ENCODE measurements at regions not wholly inside any gene's neighbourhood (a gene's known extent, or its start where the extent isn't known, plus 50 kb on each side); places are given as distances from the start of the nearest gene placed in this dataset.

DNA sequence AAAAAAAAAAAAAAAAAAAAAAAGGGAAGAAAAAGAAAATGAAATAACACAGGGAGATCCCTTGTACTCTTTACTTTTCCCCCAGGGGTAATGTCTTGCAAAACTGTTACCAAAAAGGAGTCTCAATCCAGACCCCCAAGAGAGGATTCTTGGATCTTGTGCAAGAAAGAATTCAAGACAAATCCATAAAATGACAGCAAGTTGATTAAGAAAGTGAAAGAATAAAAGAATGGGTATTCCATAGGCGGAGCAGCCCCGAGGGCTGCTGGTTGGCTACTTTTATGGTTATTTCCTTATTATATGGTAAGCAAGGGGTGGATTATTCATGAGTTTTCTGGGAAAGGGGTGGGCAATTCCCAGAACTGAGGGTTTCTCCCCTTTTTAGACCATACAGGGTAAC, 604.3 kb upstream of the AMELY start:
- TF ChIP-seq, protein P1, sequence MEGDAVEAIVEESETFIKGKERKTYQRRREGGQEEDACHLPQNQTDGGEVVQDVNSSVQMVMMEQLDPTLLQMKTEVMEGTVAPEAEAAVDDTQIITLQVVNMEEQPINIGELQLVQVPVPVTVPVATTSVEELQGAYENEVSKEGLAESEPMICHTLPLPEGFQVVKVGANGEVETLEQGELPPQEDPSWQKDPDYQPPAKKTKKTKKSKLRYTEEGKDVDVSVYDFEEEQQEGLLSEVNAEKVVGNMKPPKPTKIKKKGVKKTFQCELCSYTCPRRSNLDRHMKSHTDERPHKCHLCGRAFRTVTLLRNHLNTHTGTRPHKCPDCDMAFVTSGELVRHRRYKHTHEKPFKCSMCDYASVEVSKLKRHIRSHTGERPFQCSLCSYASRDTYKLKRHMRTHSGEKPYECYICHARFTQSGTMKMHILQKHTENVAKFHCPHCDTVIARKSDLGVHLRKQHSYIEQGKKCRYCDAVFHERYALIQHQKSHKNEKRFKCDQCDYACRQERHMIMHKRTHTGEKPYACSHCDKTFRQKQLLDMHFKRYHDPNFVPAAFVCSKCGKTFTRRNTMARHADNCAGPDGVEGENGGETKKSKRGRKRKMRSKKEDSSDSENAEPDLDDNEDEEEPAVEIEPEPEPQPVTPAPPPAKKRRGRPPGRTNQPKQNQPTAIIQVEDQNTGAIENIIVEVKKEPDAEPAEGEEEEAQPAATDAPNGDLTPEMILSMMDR (conservative IDR thresholded peaks at IDR 0.05; ENCODE audit: low read depth in 2 of 2), result no peak
- TF ChIP-seq POLR2AphosphoS5 (IDR thresholded peaks at IDR 0.05; ENCODE audit: low read depth), result no peak
- TF ChIP-seq EZH2 (IDR thresholded peaks at IDR 0.05; ENCODE audit: low read depth, unreplicated experiment), result no peak
- no peak for TF ChIP-seq EZH2phosphoT487 (IDR thresholded peaks at IDR 0.05; ENCODE audit: unreplicated experiment)
- no peak for TF ChIP-seq CREB1 (CRISPR knock-in tag; IDR thresholded peaks at IDR 0.05; ENCODE audit: low read depth)
- no peak for TF ChIP-seq JUNB (IDR thresholded peaks at IDR 0.05; ENCODE audit: unreplicated experiment)
- no peak for TF ChIP-seq ETS1 (IDR thresholded peaks at IDR 0.05)
- TF ChIP-seq, protein P2, sequence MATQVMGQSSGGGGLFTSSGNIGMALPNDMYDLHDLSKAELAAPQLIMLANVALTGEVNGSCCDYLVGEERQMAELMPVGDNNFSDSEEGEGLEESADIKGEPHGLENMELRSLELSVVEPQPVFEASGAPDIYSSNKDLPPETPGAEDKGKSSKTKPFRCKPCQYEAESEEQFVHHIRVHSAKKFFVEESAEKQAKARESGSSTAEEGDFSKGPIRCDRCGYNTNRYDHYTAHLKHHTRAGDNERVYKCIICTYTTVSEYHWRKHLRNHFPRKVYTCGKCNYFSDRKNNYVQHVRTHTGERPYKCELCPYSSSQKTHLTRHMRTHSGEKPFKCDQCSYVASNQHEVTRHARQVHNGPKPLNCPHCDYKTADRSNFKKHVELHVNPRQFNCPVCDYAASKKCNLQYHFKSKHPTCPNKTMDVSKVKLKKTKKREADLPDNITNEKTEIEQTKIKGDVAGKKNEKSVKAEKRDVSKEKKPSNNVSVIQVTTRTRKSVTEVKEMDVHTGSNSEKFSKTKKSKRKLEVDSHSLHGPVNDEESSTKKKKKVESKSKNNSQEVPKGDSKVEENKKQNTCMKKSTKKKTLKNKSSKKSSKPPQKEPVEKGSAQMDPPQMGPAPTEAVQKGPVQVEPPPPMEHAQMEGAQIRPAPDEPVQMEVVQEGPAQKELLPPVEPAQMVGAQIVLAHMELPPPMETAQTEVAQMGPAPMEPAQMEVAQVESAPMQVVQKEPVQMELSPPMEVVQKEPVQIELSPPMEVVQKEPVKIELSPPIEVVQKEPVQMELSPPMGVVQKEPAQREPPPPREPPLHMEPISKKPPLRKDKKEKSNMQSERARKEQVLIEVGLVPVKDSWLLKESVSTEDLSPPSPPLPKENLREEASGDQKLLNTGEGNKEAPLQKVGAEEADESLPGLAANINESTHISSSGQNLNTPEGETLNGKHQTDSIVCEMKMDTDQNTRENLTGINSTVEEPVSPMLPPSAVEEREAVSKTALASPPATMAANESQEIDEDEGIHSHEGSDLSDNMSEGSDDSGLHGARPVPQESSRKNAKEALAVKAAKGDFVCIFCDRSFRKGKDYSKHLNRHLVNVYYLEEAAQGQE (IDR thresholded peaks at IDR 0.05; ENCODE audit: unreplicated experiment), result no peak
- no peak for TF ChIP-seq ZNF331 (CRISPR knock-in tag; IDR thresholded peaks at IDR 0.05; ENCODE audit: low read depth)
- no peak for TF ChIP-seq STAT1 (IDR thresholded peaks at IDR 0.05; ENCODE audit: unreplicated experiment)
- TF ChIP-seq, protein P3, sequence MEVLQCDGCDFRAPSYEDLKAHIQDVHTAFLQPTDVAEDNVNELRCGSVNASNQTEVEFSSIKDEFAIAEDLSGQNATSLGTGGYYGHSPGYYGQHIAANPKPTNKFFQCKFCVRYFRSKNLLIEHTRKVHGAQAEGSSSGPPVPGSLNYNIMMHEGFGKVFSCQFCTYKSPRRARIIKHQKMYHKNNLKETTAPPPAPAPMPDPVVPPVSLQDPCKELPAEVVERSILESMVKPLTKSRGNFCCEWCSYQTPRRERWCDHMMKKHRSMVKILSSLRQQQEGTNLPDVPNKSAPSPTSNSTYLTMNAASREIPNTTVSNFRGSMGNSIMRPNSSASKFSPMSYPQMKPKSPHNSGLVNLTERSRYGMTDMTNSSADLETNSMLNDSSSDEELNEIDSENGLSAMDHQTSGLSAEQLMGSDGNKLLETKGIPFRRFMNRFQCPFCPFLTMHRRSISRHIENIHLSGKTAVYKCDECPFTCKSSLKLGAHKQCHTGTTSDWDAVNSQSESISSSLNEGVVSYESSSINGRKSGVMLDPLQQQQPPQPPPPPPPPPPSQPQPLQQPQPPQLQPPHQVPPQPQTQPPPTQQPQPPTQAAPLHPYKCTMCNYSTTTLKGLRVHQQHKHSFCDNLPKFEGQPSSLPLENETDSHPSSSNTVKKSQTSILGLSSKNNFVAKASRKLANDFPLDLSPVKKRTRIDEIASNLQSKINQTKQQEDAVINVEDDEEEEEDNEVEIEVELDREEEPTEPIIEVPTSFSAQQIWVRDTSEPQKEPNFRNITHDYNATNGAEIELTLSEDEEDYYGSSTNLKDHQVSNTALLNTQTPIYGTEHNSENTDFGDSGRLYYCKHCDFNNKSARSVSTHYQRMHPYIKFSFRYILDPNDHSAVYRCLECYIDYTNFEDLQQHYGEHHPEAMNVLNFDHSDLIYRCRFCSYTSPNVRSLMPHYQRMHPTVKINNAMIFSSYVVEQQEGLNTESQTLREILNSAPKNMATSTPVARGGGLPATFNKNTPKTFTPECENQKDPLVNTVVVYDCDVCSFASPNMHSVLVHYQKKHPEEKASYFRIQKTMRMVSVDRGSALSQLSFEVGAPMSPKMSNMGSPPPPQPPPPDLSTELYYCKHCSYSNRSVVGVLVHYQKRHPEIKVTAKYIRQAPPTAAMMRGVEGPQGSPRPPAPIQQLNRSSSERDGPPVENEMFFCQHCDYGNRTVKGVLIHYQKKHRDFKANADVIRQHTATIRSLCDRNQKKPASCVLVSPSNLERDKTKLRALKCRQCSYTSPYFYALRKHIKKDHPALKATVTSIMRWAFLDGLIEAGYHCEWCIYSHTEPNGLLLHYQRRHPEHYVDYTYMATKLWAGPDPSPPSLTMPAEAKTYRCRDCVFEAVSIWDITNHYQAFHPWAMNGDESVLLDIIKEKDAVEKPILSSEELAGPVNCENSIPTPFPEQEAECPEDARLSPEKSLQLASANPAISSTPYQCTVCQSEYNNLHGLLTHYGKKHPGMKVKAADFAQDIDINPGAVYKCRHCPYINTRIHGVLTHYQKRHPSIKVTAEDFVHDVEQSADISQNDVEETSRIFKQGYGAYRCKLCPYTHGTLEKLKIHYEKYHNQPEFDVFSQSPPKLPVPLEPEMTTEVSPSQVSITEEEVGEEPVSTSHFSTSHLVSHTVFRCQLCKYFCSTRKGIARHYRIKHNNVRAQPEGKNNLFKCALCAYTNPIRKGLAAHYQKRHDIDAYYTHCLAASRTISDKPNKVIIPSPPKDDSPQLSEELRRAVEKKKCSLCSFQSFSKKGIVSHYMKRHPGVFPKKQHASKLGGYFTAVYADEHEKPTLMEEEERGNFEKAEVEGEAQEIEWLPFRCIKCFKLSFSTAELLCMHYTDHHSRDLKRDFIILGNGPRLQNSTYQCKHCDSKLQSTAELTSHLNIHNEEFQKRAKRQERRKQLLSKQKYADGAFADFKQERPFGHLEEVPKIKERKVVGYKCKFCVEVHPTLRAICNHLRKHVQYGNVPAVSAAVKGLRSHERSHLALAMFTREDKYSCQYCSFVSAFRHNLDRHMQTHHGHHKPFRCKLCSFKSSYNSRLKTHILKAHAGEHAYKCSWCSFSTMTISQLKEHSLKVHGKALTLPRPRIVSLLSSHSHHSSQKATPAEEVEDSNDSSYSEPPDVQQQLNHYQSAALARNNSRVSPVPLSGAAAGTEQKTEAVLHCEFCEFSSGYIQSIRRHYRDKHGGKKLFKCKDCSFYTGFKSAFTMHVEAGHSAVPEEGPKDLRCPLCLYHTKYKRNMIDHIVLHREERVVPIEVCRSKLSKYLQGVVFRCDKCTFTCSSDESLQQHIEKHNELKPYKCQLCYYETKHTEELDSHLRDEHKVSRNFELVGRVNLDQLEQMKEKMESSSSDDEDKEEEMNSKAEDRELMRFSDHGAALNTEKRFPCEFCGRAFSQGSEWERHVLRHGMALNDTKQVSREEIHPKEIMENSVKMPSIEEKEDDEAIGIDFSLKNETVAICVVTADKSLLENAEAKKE (CRISPR knock-in tag; IDR thresholded peaks at IDR 0.05), result no peak
- TF ChIP-seq NANOG (IDR thresholded peaks at IDR 0.05; ENCODE audit: borderline replicate concordance), result no peak
- no peak for TF ChIP-seq ZNF114 (CRISPR knock-in tag; IDR thresholded peaks at IDR 0.05)

Data from GM23338 (cell line).